Transverse colon (tissue), 4 donors: ENCODE measurements at regions not wholly inside any gene's neighbourhood (a gene's known extent, or its start where the extent isn't known, plus 50 kb on each side); places are given as distances from the start of the nearest gene placed in this dataset.
"Not testable (repeated sequence)": the region's sequence is repeated elsewhere in the genome, so short reads cannot be mapped to it uniquely, and the experiment has no call there.

Experiments used
- DNase-seq: peaks from one replicate; pipeline ENCODE4 v3.0.0-alpha.2; 2019
- H3K27ac ChIP-seq, 4 donors: fragments of 200-600 bp; sonication (generic); 2 replicates each; pipeline ENCODE4 v1.5.1; 2016 to 2018; ENCODE audit warnings: inconsistent platforms in 4 of 4
- H3K27me3 ChIP-seq: fragments of 200-600 bp; sonication (generic); 2 replicates; pipeline ENCODE4 v1.5.1; 2017; ENCODE audit warnings: inconsistent platforms
- H3K36me3 ChIP-seq, 4 donors: fragments of 200-600 bp; sonication (generic); 2 replicates each; pipeline ENCODE4 v1.5.1; 2017 to 2019; ENCODE audit warnings: inconsistent platforms in 4 of 4
- H3K4me1 ChIP-seq, 4 donors: fragments of 200-600 bp; sonication (generic); 2 replicates each; pipeline ENCODE4 v1.5.1; 2017 to 2020; ENCODE audit warnings: inconsistent platforms in 4 of 4
- H3K4me3 ChIP-seq, 4 donors: fragments of 200-600 bp; sonication (generic); 1 replicate in 1 of 4; 2 replicates in 3 of 4; pipeline versions ENCODE4 v1.5.1 to v1.6.1; 2017 to 2019; ENCODE audit warnings: inconsistent platforms in 4 of 4
- H3K9me3 ChIP-seq, 2 donors: fragments of 200-600 bp; sonication (generic); 2 replicates each; pipeline ENCODE4 v1.5.1; 2017 to 2019; ENCODE audit warnings: inconsistent platforms in 2 of 2
- WGBS, 2 donors: methylation state at CpG; one replicate each; pipeline ENCODE4 v1.1.5; 2018; ENCODE audit warnings: low coverage in 1 of 2; 5-methylcytosine and 5-hydroxymethylcytosine counted together
- in situ Hi-C, 4 donors: fragments of 200-750 bp; cut with MboI; loops; one replicate each; pipeline versions ENCODE4 v1.15.0 to v1.15.1; 2017; ENCODE audit warnings: low sequenced_read_pairs in 3 of 4, low pct_ligation_motif_present in 1 of 4, low pct_unique_long_range_greater_than_20kb in 1 of 4
- intact Hi-C: fragments of 100-400 bp; cut with DNase I; formaldehyde crosslinking; loops from one replicate; pipeline ENCODE4 v1.15.1; 2023; ENCODE audit warnings: low total_unique reads
- small RNA-seq, 4 donors: library from RNA; depleted of rRNA; stranded (forward); fragments of <200 nt; gene quantifications; one replicate each; pipeline ENCODE3, GENCODE V24; 2016

DNA sequence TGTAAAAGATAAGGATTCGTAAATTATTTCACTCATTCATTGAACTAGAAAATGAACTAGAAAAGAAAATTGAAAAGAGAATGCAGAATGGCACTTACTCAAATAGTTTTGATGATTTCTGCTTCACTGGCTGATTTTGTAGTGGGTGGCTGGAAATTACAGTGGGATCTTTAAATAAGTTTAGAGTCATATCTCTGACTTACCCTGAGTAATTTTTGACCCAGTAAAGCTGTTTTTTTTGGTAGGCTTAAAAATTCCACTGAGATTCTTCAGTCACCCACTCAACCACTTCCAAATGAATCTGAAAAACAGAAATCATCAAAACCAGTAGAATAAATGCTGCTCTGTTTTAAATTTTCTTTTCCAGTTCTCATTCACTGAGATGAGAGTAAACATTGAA lies 604.5 kb downstream of the TUBA3C start:
- intact Hi-C loops, H3K9me3 ChIP-seq, DNase-seq, H3K27ac ChIP-seq, in situ Hi-C loops, H3K4me1 ChIP-seq, H3K27me3 ChIP-seq, H3K36me3 ChIP-seq, H3K4me3 ChIP-seq: not testable (repeated sequence)
- WGBS, 2 donors: no CpG with 5 or more reads among the region's 1 CpG

DNA sequence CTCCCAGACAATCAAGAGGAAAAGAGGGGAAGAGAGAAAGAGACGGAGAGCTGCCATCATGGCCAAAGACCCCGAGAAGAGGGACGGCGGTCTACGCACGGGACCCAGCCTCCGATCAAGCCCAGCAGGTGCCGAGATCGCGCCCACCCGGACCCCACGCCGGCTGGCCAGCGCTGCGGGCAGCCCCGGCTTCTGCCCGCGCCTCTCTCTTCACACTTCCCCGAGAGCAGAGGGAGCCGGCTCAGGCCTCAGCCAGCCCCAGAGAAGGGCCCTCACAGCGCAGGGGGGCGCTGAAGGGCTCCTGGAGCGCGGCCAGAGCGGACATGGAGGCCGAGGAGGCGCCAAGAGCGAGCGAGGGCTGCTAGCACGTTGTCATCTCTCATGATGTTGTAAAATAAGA lies 613.7 kb downstream of the TUBA3C start:
- H3K4me3 ChIP-seq, H3K27me3 ChIP-seq, DNase-seq, H3K4me1 ChIP-seq, H3K27ac ChIP-seq, H3K9me3 ChIP-seq, H3K36me3 ChIP-seq, in situ Hi-C loops, intact Hi-C loops: not testable (repeated sequence)
- WGBS, 2 donors: 94% methylated on average over 22 of the region's 30 CpGs; no CpG with 5 or more reads in 1 of the 2 donors

Small RNAs in the stretch of these regions (small RNA-seq; reads per million reads assigned to genes)
- gene LINC00328-2P (0 reads per million in 4 donors), gene RNA5SP24 (0 to 0.14 (median 0.06) reads per million in 4 donors), gene RNU6-55P (0 reads per million in 4 donors), gene RNU6-76P (0 reads per million in 4 donors)
